ENCODE measurements at regions not wholly inside any gene's neighbourhood (a gene's known extent, or its start where the extent isn't known, plus 50 kb on each side); places are given as distances from the start of the nearest gene placed in this dataset.

- DNase-seq, result no peak
Observed at GRCh38 chr14:100955201-100955600, 51.7 kb upstream of the RTL1 start.

- no peak for DNase-seq
Observed at GRCh38 chr14:100962494-100962893, 59.0 kb upstream of the RTL1 start.

- no peak for DNase-seq
Observed at GRCh38 chr14:100965296-100965695, 61.8 kb upstream of the RTL1 start.

GRCh38 chr14:100967178-100967577 lies 63.7 kb upstream of the RTL1 start:
- DNase-seq, result no peak

- no peak for DNase-seq
Observed at GRCh38 chr14:100967930-100968329, 64.4 kb upstream of the RTL1 start.

- DNase-seq, result no peak
Observed at GRCh38 chr14:100972118-100972897, 68.8 kb upstream of the RTL1 start.

- DNase-seq, result no peak
Observed at GRCh38 chr14:100975671-100976070, 72.1 kb upstream of the RTL1 start.

- DNase-seq, result no peak
Observed at GRCh38 chr14:100979079-100979478, 75.6 kb upstream of the RTL1 start.

GRCh38 chr14:100979780-100980179 lies 76.3 kb upstream of the RTL1 start:
- no peak for DNase-seq

- no peak for DNase-seq
Observed at GRCh38 chr14:100980823-100981222, 77.3 kb upstream of the RTL1 start.

- no peak for DNase-seq
Observed at GRCh38 chr14:100981809-100982208, 78.3 kb upstream of the RTL1 start.

GRCh38 chr14:100982353-100982752 lies 78.8 kb upstream of the RTL1 start:
- DNase-seq, result no peak

GRCh38 chr14:100982762-100983161 lies 79.2 kb upstream of the RTL1 start:
- no peak for DNase-seq

GRCh38 chr14:100983710-100984109 lies 80.2 kb upstream of the RTL1 start:
- DNase-seq, result no peak

- DNase-seq, result no peak
Observed at GRCh38 chr14:100988011-100988410, 84.5 kb upstream of the RTL1 start.

- no peak for DNase-seq
Observed at GRCh38 chr14:100988411-100988900, 84.9 kb upstream of the RTL1 start.

- no peak for DNase-seq
Observed at GRCh38 chr14:100988956-100989355, 85.4 kb upstream of the RTL1 start.

- DNase-seq, result no peak
Observed at GRCh38 chr14:100989924-100990323, 86.4 kb upstream of the RTL1 start.

GRCh38 chr14:100994082-100994481 lies 90.6 kb upstream of the RTL1 start:
- no peak for DNase-seq

- DNase-seq, result no peak
Observed at GRCh38 chr14:100994756-100995330, 91.3 kb upstream of the RTL1 start.

GRCh38 chr14:101000711-101001250 lies 97.3 kb upstream of the RTL1 start:
- no peak for DNase-seq

- DNase-seq, result no peak
Observed at GRCh38 chr14:101001311-101002069, 98.0 kb upstream of the RTL1 start.

GRCh38 chr14:101002738-101003137 lies 99.2 kb upstream of the RTL1 start:
- no peak for DNase-seq

GRCh38 chr14:101004176-101004575 lies 100.7 kb upstream of the RTL1 start:
- DNase-seq, result no peak
